ENCODE measurements at regions not wholly inside any gene's neighbourhood (a gene's known extent, or its start where the extent isn't known, plus 50 kb on each side); places are given as distances from the start of the nearest gene placed in this dataset.

- H2AFZ ChIP-seq, result no peak overlapping the region
- no peaks in the 10 kb centered on the region for H3K9me2 ChIP-seq (replicated peaks; ENCODE audit: insufficient read depth)
- no peaks in the 10 kb centered on the region for H3K9me3 ChIP-seq (ENCODE audit: low read depth)
- H4K20me1 ChIP-seq (ENCODE audit: insufficient read depth, poor library complexity, severe bottlenecking), result no peaks in the 10 kb centered on the region
- no peaks in the 10 kb centered on the region for H3K36me3 ChIP-seq (replicated peaks; ENCODE audit: insufficient read depth, low read depth)
- peaks cover 4% of the 10 kb centered on the region for H3K4me1 ChIP-seq (ENCODE audit: insufficient read depth)
- TF ChIP-seq, protein P1, sequence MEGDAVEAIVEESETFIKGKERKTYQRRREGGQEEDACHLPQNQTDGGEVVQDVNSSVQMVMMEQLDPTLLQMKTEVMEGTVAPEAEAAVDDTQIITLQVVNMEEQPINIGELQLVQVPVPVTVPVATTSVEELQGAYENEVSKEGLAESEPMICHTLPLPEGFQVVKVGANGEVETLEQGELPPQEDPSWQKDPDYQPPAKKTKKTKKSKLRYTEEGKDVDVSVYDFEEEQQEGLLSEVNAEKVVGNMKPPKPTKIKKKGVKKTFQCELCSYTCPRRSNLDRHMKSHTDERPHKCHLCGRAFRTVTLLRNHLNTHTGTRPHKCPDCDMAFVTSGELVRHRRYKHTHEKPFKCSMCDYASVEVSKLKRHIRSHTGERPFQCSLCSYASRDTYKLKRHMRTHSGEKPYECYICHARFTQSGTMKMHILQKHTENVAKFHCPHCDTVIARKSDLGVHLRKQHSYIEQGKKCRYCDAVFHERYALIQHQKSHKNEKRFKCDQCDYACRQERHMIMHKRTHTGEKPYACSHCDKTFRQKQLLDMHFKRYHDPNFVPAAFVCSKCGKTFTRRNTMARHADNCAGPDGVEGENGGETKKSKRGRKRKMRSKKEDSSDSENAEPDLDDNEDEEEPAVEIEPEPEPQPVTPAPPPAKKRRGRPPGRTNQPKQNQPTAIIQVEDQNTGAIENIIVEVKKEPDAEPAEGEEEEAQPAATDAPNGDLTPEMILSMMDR (IDR thresholded peaks at IDR 0.05; ENCODE audit: poor library complexity), result no peak
- TF ChIP-seq EZH2 (IDR thresholded peaks at IDR 0.05; ENCODE audit: borderline replicate concordance) (no peak), EZH2phosphoT487 (IDR thresholded peaks at IDR 0.05; ENCODE audit: low read depth, severe bottlenecking, unreplicated experiment) (no peak)
- H3K27ac ChIP-seq, result peak overlapping the region; percentile 91
- no peak overlapping the region for H3K4me3 ChIP-seq
- no peaks in the 10 kb centered on the region for H3K79me2 ChIP-seq
- 60% methylated on average over 7 of the region's 7 CpGs for WGBS (ENCODE audit: low lambda C conversion rate, missing lambda C conversion rate)
- H3K4me2 ChIP-seq, result no peak overlapping the region
- DNase-seq (ENCODE audit: low spot score), result peak; percentile 7
- H3K27me3 ChIP-seq, result no peaks in the 10 kb centered on the region
Measured at GRCh38 chr2:66235428-66235827, 199.5 kb upstream of the MEIS1 start.

DNA sequence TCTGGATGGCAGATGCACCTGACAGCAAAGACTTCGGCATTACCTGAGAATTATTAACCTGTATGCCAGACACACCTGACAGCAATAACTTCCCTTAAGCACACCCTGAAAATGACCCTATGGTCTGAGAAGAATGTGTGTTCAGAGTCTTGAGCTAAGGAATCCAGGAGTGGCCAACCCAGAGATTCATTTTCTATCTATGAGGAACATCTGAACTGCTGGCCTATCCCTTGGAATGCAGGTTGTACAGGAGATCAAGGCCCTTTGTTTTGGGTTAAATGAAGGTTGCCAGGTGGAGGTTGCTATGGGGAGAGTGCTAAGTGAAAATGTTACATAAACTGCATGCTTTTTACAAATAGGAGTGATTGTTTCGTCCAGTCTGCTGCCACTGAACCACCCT is 200.9 kb upstream of the MEIS1 start:
- Histone ChIP-seq H4K20me1 (ENCODE audit: insufficient read depth, poor library complexity, severe bottlenecking) (no peaks in the 10 kb centered on the region), H3K27ac (peak overlapping the region; percentile 91), H3K9me2 (replicated peaks; ENCODE audit: insufficient read depth) (no peaks in the 10 kb centered on the region), H3K27me3 (no peaks in the 10 kb centered on the region), H3K9me3 (ENCODE audit: low read depth) (no peaks in the 10 kb centered on the region), H3K4me3 (no peak overlapping the region), H3K4me2 (no peak overlapping the region), H3K79me2 (no peaks in the 10 kb centered on the region), H3K36me3 (replicated peaks; ENCODE audit: insufficient read depth, low read depth) (no peaks in the 10 kb centered on the region), H3K4me1 (ENCODE audit: insufficient read depth) (no peaks in the 10 kb centered on the region), H2AFZ (no peak overlapping the region)
- WGBS (ENCODE audit: low lambda C conversion rate, missing lambda C conversion rate), result 76% methylated on average over 2 of the region's 2 CpGs
- peak; percentile 46 for DNase-seq (ENCODE audit: low spot score)
- TF ChIP-seq, protein P1 (IDR thresholded peaks at IDR 0.05; ENCODE audit: poor library complexity), result no peak
- TF ChIP-seq EZH2phosphoT487 (IDR thresholded peaks at IDR 0.05; ENCODE audit: low read depth, severe bottlenecking, unreplicated experiment), result no peak
- TF ChIP-seq EZH2 (IDR thresholded peaks at IDR 0.05; ENCODE audit: borderline replicate concordance), result no peak

- H3K4me1 ChIP-seq (ENCODE audit: insufficient read depth), result no peaks in the 10 kb centered on the region
- TF ChIP-seq EZH2 (IDR thresholded peaks at IDR 0.05; ENCODE audit: borderline replicate concordance), result no peak
- TF ChIP-seq, protein P1 (IDR thresholded peaks at IDR 0.05; ENCODE audit: poor library complexity), result no peak
- no peak for TF ChIP-seq EZH2phosphoT487 (IDR thresholded peaks at IDR 0.05; ENCODE audit: low read depth, severe bottlenecking, unreplicated experiment)
- H2AFZ ChIP-seq, result no peak overlapping the region
- 68% methylated on average over 4 of the region's 4 CpGs for WGBS (ENCODE audit: low lambda C conversion rate, missing lambda C conversion rate)
- H3K79me2 ChIP-seq, result no peaks in the 10 kb centered on the region
- no peak overlapping the region for H3K27ac ChIP-seq
- no peaks in the 10 kb centered on the region for H3K9me3 ChIP-seq (ENCODE audit: low read depth)
- H3K27me3 ChIP-seq, result no peaks in the 10 kb centered on the region
- H3K36me3 ChIP-seq (replicated peaks; ENCODE audit: insufficient read depth, low read depth), result no peaks in the 10 kb centered on the region
- no peak for DNase-seq (ENCODE audit: low spot score)
- H4K20me1 ChIP-seq (ENCODE audit: insufficient read depth, poor library complexity, severe bottlenecking), result no peaks in the 10 kb centered on the region
- no peaks in the 10 kb centered on the region for H3K9me2 ChIP-seq (replicated peaks; ENCODE audit: insufficient read depth)
- H3K4me3 ChIP-seq, result no peak overlapping the region
- no peak overlapping the region for H3K4me2 ChIP-seq
Measured at GRCh38 chr2:66228128-66228547, 206.8 kb upstream of the MEIS1 start.
